Activated CD8-positive, alpha-beta T cell treated with anti-CD3 and anti-CD28 coated beads for 36 hours (primary cell): ENCODE measurements at regions not wholly inside any gene's neighbourhood (a gene's known extent, or its start where the extent isn't known, plus 50 kb on each side); places are given as distances from the start of the nearest gene placed in this dataset.
"Not testable (repeated sequence)": the region's sequence is repeated elsewhere in the genome, so short reads cannot be mapped to it uniquely, and the experiment has no call there.

Experiments
- ATAC-seq: fragments of 200-7000 bp; cut with Tn5 transposase; one replicate; pipeline ENCODE4 v1.10.0; 2021; ENCODE audit warnings: mild to moderate bottlenecking, moderate library complexity
- CTCF ChIA-PET: fragments of 350-600 bp; sonication (Branson Sonifier 250); formaldehyde crosslinking; loops from one replicate; lab custom pipeline; 2021; ENCODE audit warnings: antibody characterized with exemption; lab: Charles Lee
- POLR2A ChIA-PET: fragments of 350-600 bp; sonication (Branson Sonifier 250); formaldehyde crosslinking; loops from one replicate; lab custom pipeline; 2021; ENCODE audit warnings: antibody characterized with exemption; lab: Charles Lee
- DNase-seq: peaks from one replicate; pipeline ENCODE4 v3.0.0-alpha.2; 2020
- H3K27ac Mint-ChIP-seq: one replicate; pipeline ENCODE4 v1.8.0; 2021; ENCODE audit warnings: mild to moderate bottlenecking, mixed read lengths
- H3K27me3 Mint-ChIP-seq: one replicate; pipeline ENCODE4 v1.8.0; 2021; ENCODE audit warnings: mixed read lengths
- H3K36me3 Mint-ChIP-seq: one replicate; pipeline ENCODE4 v1.8.0; 2021; ENCODE audit warnings: low read depth, mixed read lengths
- H3K4me1 Mint-ChIP-seq: one replicate; pipeline ENCODE4 v1.8.0; 2021; ENCODE audit warnings: low read depth, mixed read lengths
- H3K4me3 Mint-ChIP-seq: one replicate; pipeline ENCODE4 v1.8.0; 2021; ENCODE audit warnings: mild to moderate bottlenecking, moderate library complexity, mixed read lengths
- H3K9me3 Mint-ChIP-seq: one replicate; pipeline ENCODE4 v1.8.0; 2021; ENCODE audit warnings: mixed read lengths
- CTCF ChIP-seq: fragments of 200-600 bp; IDR thresholded peaks from one replicate; pipeline ENCODE4 v1.8.0; 2022; ENCODE audit warnings: antibody characterized with exemption, mild to moderate bottlenecking
- intact Hi-C: fragments of 100-400 bp; cut with micrococcal nuclease; formaldehyde crosslinking; loops from one replicate; pipeline ENCODE4 v1.10.0; 2022

GRCh38 chr7:120064565-120064964 is 208.4 kb upstream of the KCND2 start:
- Mint-ChIP-seq H3K4me3 (no peak overlapping the region), H3K36me3 (no peaks in the 10 kb centered on the region), H3K4me1 (no peaks in the 10 kb centered on the region), H3K27ac (no peak overlapping the region), H3K9me3 (peaks cover 8% of the 10 kb centered on the region), H3K27me3 (no peaks in the 10 kb centered on the region)
- ChIA-PET CTCF (no interaction called here), POLR2A (no interaction called here)
- DNase-seq (no peak), ATAC-seq (no peak)
- intact Hi-C loops: no loop called here
- no peak for TF ChIP-seq CTCF

GRCh38 chr7:120066898-120067297 is 206.1 kb upstream of the KCND2 start:
- H3K27ac Mint-ChIP-seq, DNase-seq, H3K4me1 Mint-ChIP-seq, CTCF ChIA-PET, H3K27me3 Mint-ChIP-seq, H3K36me3 Mint-ChIP-seq, H3K9me3 Mint-ChIP-seq, POLR2A ChIA-PET, H3K4me3 Mint-ChIP-seq, intact Hi-C loops, ATAC-seq: not testable (repeated sequence)

- Mint-ChIP-seq H3K27ac (no peak overlapping the region), H3K4me1 (no peaks in the 10 kb centered on the region)
- POLR2A ChIA-PET: no interaction called here
Measured at GRCh38 chr7:120070201-120070600, 202.8 kb upstream of the KCND2 start.

GRCh38 chr7:120077777-120078176 is 195.2 kb upstream of the KCND2 start:
- no peaks in the 10 kb centered on the region for H3K4me1 Mint-ChIP-seq
- H3K27me3 Mint-ChIP-seq: no peaks in the 10 kb centered on the region
- POLR2A ChIA-PET: no interaction called here
- intact Hi-C loops: no loop called here
- TF ChIP-seq CTCF: no peak
- H3K27ac Mint-ChIP-seq: no peak overlapping the region
- no peak for ATAC-seq
- no peak overlapping the region for H3K4me3 Mint-ChIP-seq
- CTCF ChIA-PET: no interaction called here
- peaks cover 1% of the 10 kb centered on the region for H3K9me3 Mint-ChIP-seq
- H3K36me3 Mint-ChIP-seq: no peaks in the 10 kb centered on the region
- DNase-seq: no peak

More at GRCh38 chr7:120070201-120070600, 202.8 kb upstream of the KCND2 start:
- ATAC-seq (no peak), DNase-seq (no peak)
- Mint-ChIP-seq H3K27me3 (no peaks in the 10 kb centered on the region), H3K4me3 (no peak overlapping the region), H3K9me3 (peaks cover 6% of the 10 kb centered on the region), H3K36me3 (no peaks in the 10 kb centered on the region)
- intact Hi-C loops: no loop called here
- TF ChIP-seq CTCF: no peak
- CTCF ChIA-PET: no interaction called here

GRCh38 chr7:120079022-120079421 is 194.0 kb upstream of the KCND2 start:
- ChIA-PET POLR2A (no interaction called here), CTCF (no interaction called here)
- Mint-ChIP-seq H3K36me3 (no peaks in the 10 kb centered on the region), H3K27ac (no peak overlapping the region), H3K4me3 (no peak overlapping the region), H3K27me3 (no peaks in the 10 kb centered on the region), H3K9me3 (peaks cover 1% of the 10 kb centered on the region), H3K4me1 (no peaks in the 10 kb centered on the region)
- no peak for ATAC-seq
- intact Hi-C loops: no loop called here
- no peak for TF ChIP-seq CTCF
- DNase-seq: no peak

- ATAC-seq (no peak), DNase-seq (no peak)
- POLR2A ChIA-PET: no interaction called here
- H3K27me3 Mint-ChIP-seq: no peaks in the 10 kb centered on the region
- H3K4me3 Mint-ChIP-seq: no peak overlapping the region
- no peaks in the 10 kb centered on the region for H3K36me3 Mint-ChIP-seq
- H3K27ac Mint-ChIP-seq: no peak overlapping the region
- peaks cover 1% of the 10 kb centered on the region for H3K9me3 Mint-ChIP-seq
- CTCF ChIA-PET: no interaction called here
- TF ChIP-seq CTCF: no peak
- intact Hi-C loops: no loop called here
- H3K4me1 Mint-ChIP-seq: no peaks in the 10 kb centered on the region
Measured at GRCh38 chr7:120079704-120080103, 193.3 kb upstream of the KCND2 start.

GRCh38 chr7:120086468-120086867 is 186.5 kb upstream of the KCND2 start:
- H3K9me3 Mint-ChIP-seq, DNase-seq: not testable (repeated sequence)

More at GRCh38 chr7:120086468-120086867, 186.5 kb upstream of the KCND2 start:
- POLR2A ChIA-PET, ATAC-seq, H3K36me3 Mint-ChIP-seq, intact Hi-C loops, H3K4me3 Mint-ChIP-seq, H3K4me1 Mint-ChIP-seq, CTCF ChIA-PET, H3K27ac Mint-ChIP-seq, H3K27me3 Mint-ChIP-seq: not testable (repeated sequence)
